GM18511 (cell line): ENCODE measurements at regions not wholly inside any gene's neighbourhood (a gene's known extent, or its start where the extent isn't known, plus 50 kb on each side); places are given as distances from the start of the nearest gene placed in this dataset.

ENCODE experiments used
- ATAC-seq: cut with Tn5 transposase; IDR thresholded peaks from one replicate; pipeline ENCODE4 v1.9.1; 2021; ENCODE audit warnings: mild to moderate bottlenecking, moderate library complexity; ENCODE audit not compliant: unreplicated experiment

- ATAC-seq, result no peak
Measured at GRCh38 chr18:44386401-44386800, 294.3 kb upstream of the SETBP1 start.

- ATAC-seq, result no peak
Measured at GRCh38 chr18:44388329-44388728, 292.4 kb upstream of the SETBP1 start.

- no peak for ATAC-seq
Measured at GRCh38 chr18:44392933-44393332, 287.8 kb upstream of the SETBP1 start.

- ATAC-seq, result no peak
Measured at GRCh38 chr18:44393406-44393805, 287.3 kb upstream of the SETBP1 start.

GRCh38 chr18:44396550-44396949 lies 284.1 kb upstream of the SETBP1 start:
- ATAC-seq, result no peak

GRCh38 chr18:44409071-44409470 lies 271.6 kb upstream of the SETBP1 start:
- no peak for ATAC-seq

- ATAC-seq, result no peak
Measured at GRCh38 chr18:44409515-44409914, 271.2 kb upstream of the SETBP1 start.

- ATAC-seq, result no peak
Measured at GRCh38 chr18:44410740-44411139, 269.9 kb upstream of the SETBP1 start.

GRCh38 chr18:44411262-44411905 lies 269.3 kb upstream of the SETBP1 start:
- ATAC-seq, result no peak

GRCh38 chr18:44411976-44412375 lies 268.7 kb upstream of the SETBP1 start:
- no peak for ATAC-seq

GRCh38 chr18:44423814-44424644 lies 256.7 kb upstream of the SETBP1 start:
- no peak for ATAC-seq

GRCh38 chr18:44424645-44425035 lies 256.0 kb upstream of the SETBP1 start:
- no peak for ATAC-seq

- no peak for ATAC-seq
Measured at GRCh38 chr18:44425161-44425560, 255.5 kb upstream of the SETBP1 start.

- ATAC-seq, result no peak
Measured at GRCh38 chr18:44437603-44438002, 243.1 kb upstream of the SETBP1 start.

- ATAC-seq, result no peak
Measured at GRCh38 chr18:44450226-44450625, 230.5 kb upstream of the SETBP1 start.

GRCh38 chr18:44452346-44452745 lies 228.3 kb upstream of the SETBP1 start:
- ATAC-seq, result no peak

GRCh38 chr18:44453505-44453904 lies 227.2 kb upstream of the SETBP1 start:
- no peak for ATAC-seq

- no peak for ATAC-seq
Measured at GRCh38 chr18:44458777-44459176, 221.9 kb upstream of the SETBP1 start.

GRCh38 chr18:44464398-44465180 lies 216.1 kb upstream of the SETBP1 start:
- no peak for ATAC-seq

- no peak for ATAC-seq
Measured at GRCh38 chr18:44465381-44465841, 215.3 kb upstream of the SETBP1 start.

GRCh38 chr18:44466997-44467396 lies 213.7 kb upstream of the SETBP1 start:
- no peak for ATAC-seq

GRCh38 chr18:44467718-44468117 lies 213.0 kb upstream of the SETBP1 start:
- no peak for ATAC-seq
